CD14-positive monocyte (primary cell): ENCODE measurements at regions not wholly inside any gene's neighbourhood (a gene's known extent, or its start where the extent isn't known, plus 50 kb on each side); places are given as distances from the start of the nearest gene placed in this dataset.

Experiments used
- DNase-seq, 3 donors: peaks; one replicate each; pipeline ENCODE4 v3.0.0-alpha.2; 2011 to 2022
- H2AFZ ChIP-seq: 2 replicates; pipeline ENCODE4 v1.6.0; 2012; ENCODE audit warnings: mild to moderate bottlenecking, low read depth, low read length, inconsistent platforms; ENCODE audit not compliant: insufficient read depth, poor library complexity, severe bottlenecking
- H3K27ac ChIP-seq, 2 donors: 1 replicate in 1 of 2; 2 replicates in 1 of 2; pipeline ENCODE4 v1.5.1; 2012 to 2013; ENCODE audit warnings: low read length in 2 of 2, control low read depth in 1 of 2, inconsistent platforms in 1 of 2, low read depth in 1 of 2, mild to moderate bottlenecking in 1 of 2
- H3K27me3 ChIP-seq, 2 donors: one replicate each; pipeline versions ENCODE4 v1.6.0 to v1.6.1; 2011 to 2013; ENCODE audit warnings: low read length in 2 of 2; ENCODE audit not compliant: control insufficient read depth in 2 of 2, insufficient read depth in 2 of 2
- H3K36me3 ChIP-seq, 2 donors: replicated peaks in 1 of 2; 1 replicate in 1 of 2; 2 replicates in 1 of 2; pipeline versions ENCODE4 v1.5.1 to v1.6.1; 2012 to 2013; ENCODE audit warnings: low read length in 2 of 2, control low read depth in 1 of 2, inconsistent platforms in 1 of 2, mild to moderate bottlenecking in 1 of 2; ENCODE audit not compliant: insufficient read depth in 2 of 2, control insufficient read depth in 1 of 2
- H3K4me1 ChIP-seq, 2 donors: 1 replicate in 1 of 2; 2 replicates in 1 of 2; pipeline versions ENCODE4 v1.5.1 to v1.6.1; 2012 to 2013; ENCODE audit warnings: low read length in 2 of 2, control low read depth in 1 of 2, inconsistent platforms in 1 of 2, mild to moderate bottlenecking in 1 of 2, moderate library complexity in 1 of 2; ENCODE audit not compliant: insufficient read depth in 2 of 2, control insufficient read depth in 1 of 2
- H3K4me2 ChIP-seq: replicated peaks from 2 replicates; pipeline ENCODE3; 2012; ENCODE audit warnings: low read length, moderate library complexity, mild to moderate bottlenecking; ENCODE audit not compliant: poor library complexity, severe bottlenecking; ENCODE audit errors: extremely low read depth
- H3K4me3 ChIP-seq, 3 experiments: fragments of 200-600 bp in 1 of 3; sonication (generic) in 1 of 3; replicated peaks in 1 of 3; 1 replicate in 2 of 3; 2 replicates in 1 of 3; pipeline ENCODE4 v1.5.1; 2011 to 2013; ENCODE audit warnings: low read length in 3 of 3, mild to moderate bottlenecking in 3 of 3, control low read depth in 2 of 3, low read depth in 2 of 3, inconsistent platforms in 1 of 3, moderate library complexity in 1 of 3
- H3K79me2 ChIP-seq: 2 replicates; pipeline ENCODE4 v1.6.0; 2012; ENCODE audit warnings: mild to moderate bottlenecking, control low read depth, inconsistent platforms, low read length, moderate library complexity; ENCODE audit not compliant: insufficient read depth
- H3K9ac ChIP-seq: 2 replicates; pipeline ENCODE4 v1.6.0; 2017; ENCODE audit warnings: low read length, mild to moderate bottlenecking; ENCODE audit not compliant: insufficient read depth, poor library complexity, severe bottlenecking
- H3K9me3 ChIP-seq, 2 donors: replicated peaks in 1 of 2; 1 replicate in 1 of 2; 2 replicates in 1 of 2; pipeline versions ENCODE4 v1.5.1 to v1.6.1; 2012 to 2013; ENCODE audit warnings: low read length in 2 of 2, control low read depth in 1 of 2; ENCODE audit not compliant: control insufficient read depth in 1 of 2, insufficient read depth in 1 of 2
- H4K20me1 ChIP-seq: 2 replicates; pipeline ENCODE4 v1.6.0; 2012; ENCODE audit warnings: mild to moderate bottlenecking, low read length, control low read depth, moderate library complexity; ENCODE audit not compliant: insufficient read depth
- H3K27ac Mint-ChIP-seq, 7 donors: one replicate each; pipeline ENCODE4 v1.8.0; 2020; ENCODE audit warnings: mild to moderate bottlenecking in 7 of 7, mixed read lengths in 7 of 7, moderate library complexity in 6 of 7, inconsistent platforms in 2 of 7
- H3K27me3 Mint-ChIP-seq, 3 donors: one replicate each; pipeline ENCODE4 v1.8.0; 2021 to 2022; ENCODE audit warnings: low read depth in 3 of 3, mild to moderate bottlenecking in 3 of 3, mixed read lengths in 3 of 3, moderate library complexity in 3 of 3, inconsistent platforms in 1 of 3
- H3K36me3 Mint-ChIP-seq, 2 donors: one replicate each; pipeline ENCODE4 v1.8.0; 2020; ENCODE audit warnings: mixed read lengths in 2 of 2, inconsistent platforms in 1 of 2, mild to moderate bottlenecking in 1 of 2
- H3K4me1 Mint-ChIP-seq: one replicate; pipeline ENCODE4 v1.8.0; 2020; ENCODE audit warnings: mild to moderate bottlenecking, mixed read lengths
- H3K4me3 Mint-ChIP-seq, 2 donors: one replicate each; pipeline ENCODE4 v1.8.0; 2020; ENCODE audit warnings: mild to moderate bottlenecking in 2 of 2, mixed read lengths in 2 of 2, moderate library complexity in 1 of 2
- H3K9me3 Mint-ChIP-seq, 7 donors: one replicate each; pipeline ENCODE4 v1.8.0; 2020 to 2022; ENCODE audit warnings: mixed read lengths in 7 of 7, mild to moderate bottlenecking in 6 of 7, moderate library complexity in 6 of 7, inconsistent platforms in 2 of 7
- WGBS: methylation state at CpG from one replicate; pipeline ENCODE4 v1.1.5; 2013; ENCODE audit warnings: missing lambda C conversion rate; ENCODE audit not compliant: insufficient coverage; 5-methylcytosine and 5-hydroxymethylcytosine counted together
- intact Hi-C, 2 donors: fragments of 100-400 bp; cut with micrococcal nuclease; formaldehyde crosslinking; loops; one replicate each; pipeline versions ENCODE4 v1.15.0 to v1.15.1; 2023
- TF ChIP-seq, protein P1 (sequence below): fragments of 200-600 bp; IDR thresholded peaks from one replicate; pipeline ENCODE4 v1.8.0; 2022; ENCODE audit warnings: antibody characterized with exemption, mild to moderate bottlenecking

DNA sequence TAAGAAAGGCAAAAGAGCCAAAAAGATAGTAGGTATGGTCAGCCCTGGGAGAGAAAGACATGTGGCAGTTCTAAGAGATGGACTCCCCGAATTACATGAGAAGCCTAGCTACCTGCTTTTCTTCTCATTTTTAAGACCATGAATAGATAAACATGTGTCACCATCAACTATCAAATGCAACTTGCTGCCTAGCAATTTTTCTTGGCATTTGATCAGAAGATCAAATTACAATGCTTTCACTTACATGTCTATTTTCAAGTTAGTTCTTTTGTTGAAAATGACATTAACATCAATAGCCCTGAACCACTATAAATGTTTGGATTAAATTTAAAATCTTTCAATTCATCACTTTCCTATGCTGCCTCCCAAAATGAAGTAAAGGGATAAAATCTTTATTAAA lies 212.3 kb downstream of the HHIPL2 start:
- Histone ChIP-seq H3K79me2 (no peaks in the 10 kb centered on the region), H2AFZ (no peak overlapping the region), H3K4me2 (no peak overlapping the region), H3K27me3 (no peaks in the 10 kb centered on the region), H3K27ac (no peak overlapping the region), H3K36me3 (no peaks in the 10 kb centered on the region), H4K20me1 (no peaks in the 10 kb centered on the region), H3K9ac (no peak overlapping the region), H3K9me3 (no peaks in the 10 kb centered on the region), H3K4me1 (no peaks in the 10 kb centered on the region), H3K4me3 (no peak overlapping the region)
- H3K4me3 Mint-ChIP-seq: no peak overlapping the region
- H3K27me3 Mint-ChIP-seq: no peaks in the 10 kb centered on the region
- no peaks in the 10 kb centered on the region for H3K36me3 Mint-ChIP-seq
- no peak for DNase-seq
- TF ChIP-seq, protein P1, sequence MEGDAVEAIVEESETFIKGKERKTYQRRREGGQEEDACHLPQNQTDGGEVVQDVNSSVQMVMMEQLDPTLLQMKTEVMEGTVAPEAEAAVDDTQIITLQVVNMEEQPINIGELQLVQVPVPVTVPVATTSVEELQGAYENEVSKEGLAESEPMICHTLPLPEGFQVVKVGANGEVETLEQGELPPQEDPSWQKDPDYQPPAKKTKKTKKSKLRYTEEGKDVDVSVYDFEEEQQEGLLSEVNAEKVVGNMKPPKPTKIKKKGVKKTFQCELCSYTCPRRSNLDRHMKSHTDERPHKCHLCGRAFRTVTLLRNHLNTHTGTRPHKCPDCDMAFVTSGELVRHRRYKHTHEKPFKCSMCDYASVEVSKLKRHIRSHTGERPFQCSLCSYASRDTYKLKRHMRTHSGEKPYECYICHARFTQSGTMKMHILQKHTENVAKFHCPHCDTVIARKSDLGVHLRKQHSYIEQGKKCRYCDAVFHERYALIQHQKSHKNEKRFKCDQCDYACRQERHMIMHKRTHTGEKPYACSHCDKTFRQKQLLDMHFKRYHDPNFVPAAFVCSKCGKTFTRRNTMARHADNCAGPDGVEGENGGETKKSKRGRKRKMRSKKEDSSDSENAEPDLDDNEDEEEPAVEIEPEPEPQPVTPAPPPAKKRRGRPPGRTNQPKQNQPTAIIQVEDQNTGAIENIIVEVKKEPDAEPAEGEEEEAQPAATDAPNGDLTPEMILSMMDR: no peak
- H3K9me3 Mint-ChIP-seq: peaks cover 0 to 2% (median 0%) of the 10 kb centered on the region in 7 donors
- WGBS: no CpG with 5 or more reads among the region's 1 CpG
- no peak overlapping the region for H3K27ac Mint-ChIP-seq
- H3K4me1 Mint-ChIP-seq: no peaks in the 10 kb centered on the region
- intact Hi-C loops: no loop called here

DNA sequence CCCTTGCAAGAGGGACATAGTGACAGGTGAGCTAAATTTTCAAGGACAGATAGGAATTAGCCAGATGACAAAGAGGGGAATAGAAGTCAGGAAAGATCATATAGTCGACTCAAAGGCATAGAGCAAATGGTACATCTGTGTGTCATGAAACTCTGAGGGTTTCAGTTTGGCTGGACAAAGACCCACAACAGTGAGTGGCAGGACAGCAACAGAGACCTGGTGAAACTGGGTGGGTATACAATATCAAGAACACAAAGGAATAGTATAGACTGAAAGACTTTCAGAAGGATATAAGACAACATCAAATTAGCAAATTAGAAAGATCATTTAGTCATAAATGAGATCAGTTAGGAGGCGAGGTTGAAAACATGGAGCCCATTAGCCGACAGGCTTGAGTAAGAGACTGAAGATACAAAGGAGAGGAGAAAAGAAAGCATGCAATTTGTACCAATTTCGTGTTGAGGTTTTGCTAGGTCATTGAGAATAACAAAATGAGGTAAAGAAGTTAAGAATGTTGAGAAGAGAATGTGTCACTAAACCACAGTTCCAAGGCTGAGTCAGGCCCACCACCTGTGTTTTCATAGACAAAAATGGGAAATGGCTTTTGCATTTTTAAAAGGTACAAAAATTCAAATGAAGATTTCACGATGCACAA lies 213.8 kb downstream of the HHIPL2 start:
- Mint-ChIP-seq H3K4me1 (no peaks in the 10 kb centered on the region), H3K27me3 (no peaks in the 10 kb centered on the region), H3K36me3 (no peaks in the 10 kb centered on the region), H3K4me3 (no peak overlapping the region), H3K27ac (no peak overlapping the region), H3K9me3 (peaks cover 0 to 2% (median 0%) of the 10 kb centered on the region in 7 donors)
- Histone ChIP-seq H3K27me3 (no peaks in the 10 kb centered on the region), H3K27ac (no peak overlapping the region), H3K36me3 (no peaks in the 10 kb centered on the region), H4K20me1 (no peaks in the 10 kb centered on the region), H3K4me3 (no peak overlapping the region), H3K4me2 (no peak overlapping the region), H2AFZ (no peak overlapping the region), H3K9me3 (no peaks in the 10 kb centered on the region), H3K79me2 (no peaks in the 10 kb centered on the region), H3K4me1 (no peaks in the 10 kb centered on the region), H3K9ac (no peak overlapping the region)
- no peak for DNase-seq
- TF ChIP-seq, protein P1: no peak
- 73% methylated on average over 4 of the region's 5 CpGs for WGBS
- intact Hi-C loops: no loop called here
